Mammary epithelial cell (primary cell): ENCODE measurements at regions not wholly inside any gene's neighbourhood (a gene's known extent, or its start where the extent isn't known, plus 50 kb on each side); places are given as distances from the start of the nearest gene placed in this dataset.

ENCODE experiments used
- EZH2 ChIP-seq: IDR thresholded peaks from 2 replicates; pipeline ENCODE4 v1.6.1; 2012; ENCODE audit warnings: low read length, inconsistent platforms, borderline replicate concordance
- TF ChIP-seq, protein P1 (sequence below), 2 donors: IDR thresholded peaks in 1 of 2; conservative IDR thresholded peaks in 1 of 2; 2 replicates each; pipeline ENCODE4 v1.5.1; 2011 to 2012; ENCODE audit warnings: inconsistent platforms in 2 of 2, low read length in 2 of 2, mild to moderate bottlenecking in 2 of 2, control low read depth in 1 of 2, low read depth in 1 of 2; ENCODE audit not compliant: insufficient read depth in 1 of 2; ENCODE audit errors: extremely low read depth in 1 of 2

DNA sequence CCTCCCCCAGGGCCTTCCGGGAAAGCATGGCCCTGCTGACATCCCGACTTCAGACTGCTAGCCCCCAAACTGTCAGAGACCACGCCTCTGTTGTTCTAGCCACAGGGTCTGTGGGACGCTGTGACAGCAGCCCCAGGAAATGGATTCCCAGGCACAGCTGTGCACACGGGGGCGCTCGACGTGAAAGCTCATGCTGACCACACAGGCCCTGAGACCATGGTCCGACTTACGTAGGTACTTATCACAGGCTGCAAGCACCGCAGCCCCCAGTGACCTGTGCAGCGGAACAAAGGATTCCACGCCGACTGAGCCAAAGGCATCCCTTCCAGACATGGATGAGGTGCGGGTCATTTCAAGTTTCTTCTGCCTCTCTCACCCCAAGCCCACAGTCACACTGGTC is 150.6 kb downstream of the CTTN start:
- TF ChIP-seq, protein P1, sequence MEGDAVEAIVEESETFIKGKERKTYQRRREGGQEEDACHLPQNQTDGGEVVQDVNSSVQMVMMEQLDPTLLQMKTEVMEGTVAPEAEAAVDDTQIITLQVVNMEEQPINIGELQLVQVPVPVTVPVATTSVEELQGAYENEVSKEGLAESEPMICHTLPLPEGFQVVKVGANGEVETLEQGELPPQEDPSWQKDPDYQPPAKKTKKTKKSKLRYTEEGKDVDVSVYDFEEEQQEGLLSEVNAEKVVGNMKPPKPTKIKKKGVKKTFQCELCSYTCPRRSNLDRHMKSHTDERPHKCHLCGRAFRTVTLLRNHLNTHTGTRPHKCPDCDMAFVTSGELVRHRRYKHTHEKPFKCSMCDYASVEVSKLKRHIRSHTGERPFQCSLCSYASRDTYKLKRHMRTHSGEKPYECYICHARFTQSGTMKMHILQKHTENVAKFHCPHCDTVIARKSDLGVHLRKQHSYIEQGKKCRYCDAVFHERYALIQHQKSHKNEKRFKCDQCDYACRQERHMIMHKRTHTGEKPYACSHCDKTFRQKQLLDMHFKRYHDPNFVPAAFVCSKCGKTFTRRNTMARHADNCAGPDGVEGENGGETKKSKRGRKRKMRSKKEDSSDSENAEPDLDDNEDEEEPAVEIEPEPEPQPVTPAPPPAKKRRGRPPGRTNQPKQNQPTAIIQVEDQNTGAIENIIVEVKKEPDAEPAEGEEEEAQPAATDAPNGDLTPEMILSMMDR (conservative IDR thresholded peaks at IDR 0.05 in 1 of 2, IDR thresholded peaks at IDR 0.05 in 1 of 2; ENCODE audit: extremely low read depth in 1 of 2, insufficient read depth in 1 of 2, low read depth in 1 of 2, low read length in 2 of 2): no peak
- TF ChIP-seq EZH2: no peak
